AG04450 (cell line): ENCODE measurements at regions not wholly inside any gene's neighbourhood (a gene's known extent, or its start where the extent isn't known, plus 50 kb on each side); places are given as distances from the start of the nearest gene placed in this dataset.

Experiments
- CTCF ChIA-PET: fragments of 300-600, 350-600 bp; formaldehyde crosslinking; extraction: SDS; loops from one replicate; lab custom pipeline; 2022; ENCODE audit warnings: antibody characterized with exemption, inconsistent platforms; lab: Charles Lee
- POLR2A ChIA-PET: fragments of 350-600 bp; formaldehyde crosslinking; extraction: SDS; loops from one replicate; lab custom pipeline; 2021; ENCODE audit warnings: antibody characterized with exemption, inconsistent platforms; lab: Yijun Ruan, JAX
- DNase-seq: peaks from one replicate; pipeline ENCODE4 v3.0.0-alpha.2; 2011; ENCODE audit warnings: low read depth, low spot score
- H3K27ac ChIP-seq: one replicate; pipeline ENCODE4 v1.5.1; 2012; ENCODE audit warnings: low read depth, low read length, control low read depth
- H3K27me3 ChIP-seq: one replicate; pipeline ENCODE4 v1.6.0; 2012; ENCODE audit warnings: low read length; ENCODE audit not compliant: control insufficient read depth, insufficient read depth
- H3K4me3 ChIP-seq: 2 replicates; pipeline ENCODE4 v1.5.1; 2011; ENCODE audit warnings: mild to moderate bottlenecking, low read depth, low read length, control low read depth
- H3K9me3 ChIP-seq: 2 replicates; pipeline ENCODE4 v1.5.1; 2012; ENCODE audit warnings: low read length; ENCODE audit not compliant: control insufficient read depth, insufficient read depth
- TF ChIP-seq, protein P1 (sequence below): IDR thresholded peaks from 2 replicates; pipeline ENCODE4 v1.5.1; 2011; ENCODE audit warnings: low read depth, low read length, control low read depth, inconsistent platforms

DNA sequence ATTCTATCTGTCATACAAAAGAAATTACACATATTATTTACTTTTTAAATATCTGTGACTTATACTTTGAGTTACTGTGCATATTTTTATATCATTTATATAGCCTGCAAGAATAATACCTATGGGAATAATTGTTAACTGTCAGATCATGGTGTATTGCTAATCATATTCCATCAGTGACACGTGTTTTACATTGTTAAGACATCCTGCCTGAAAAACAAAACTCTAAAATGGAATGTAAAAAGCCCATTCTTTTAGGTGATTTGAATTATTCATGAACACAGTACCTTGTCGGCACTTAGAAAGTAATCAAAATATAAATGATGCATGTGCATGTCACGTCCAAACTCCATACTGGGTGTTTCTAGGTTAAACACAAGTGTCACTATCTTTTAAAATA is 533.8 kb upstream of the PCDH9 start:
- POLR2A ChIA-PET: no interaction called here
- no peak overlapping the region for H3K4me3 ChIP-seq
- H3K27me3 ChIP-seq: no peaks in the 10 kb centered on the region
- TF ChIP-seq, protein P1, sequence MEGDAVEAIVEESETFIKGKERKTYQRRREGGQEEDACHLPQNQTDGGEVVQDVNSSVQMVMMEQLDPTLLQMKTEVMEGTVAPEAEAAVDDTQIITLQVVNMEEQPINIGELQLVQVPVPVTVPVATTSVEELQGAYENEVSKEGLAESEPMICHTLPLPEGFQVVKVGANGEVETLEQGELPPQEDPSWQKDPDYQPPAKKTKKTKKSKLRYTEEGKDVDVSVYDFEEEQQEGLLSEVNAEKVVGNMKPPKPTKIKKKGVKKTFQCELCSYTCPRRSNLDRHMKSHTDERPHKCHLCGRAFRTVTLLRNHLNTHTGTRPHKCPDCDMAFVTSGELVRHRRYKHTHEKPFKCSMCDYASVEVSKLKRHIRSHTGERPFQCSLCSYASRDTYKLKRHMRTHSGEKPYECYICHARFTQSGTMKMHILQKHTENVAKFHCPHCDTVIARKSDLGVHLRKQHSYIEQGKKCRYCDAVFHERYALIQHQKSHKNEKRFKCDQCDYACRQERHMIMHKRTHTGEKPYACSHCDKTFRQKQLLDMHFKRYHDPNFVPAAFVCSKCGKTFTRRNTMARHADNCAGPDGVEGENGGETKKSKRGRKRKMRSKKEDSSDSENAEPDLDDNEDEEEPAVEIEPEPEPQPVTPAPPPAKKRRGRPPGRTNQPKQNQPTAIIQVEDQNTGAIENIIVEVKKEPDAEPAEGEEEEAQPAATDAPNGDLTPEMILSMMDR: no peak
- CTCF ChIA-PET: no interaction called here
- no peaks in the 10 kb centered on the region for H3K9me3 ChIP-seq
- DNase-seq: no peak
- no peak overlapping the region for H3K27ac ChIP-seq

DNA sequence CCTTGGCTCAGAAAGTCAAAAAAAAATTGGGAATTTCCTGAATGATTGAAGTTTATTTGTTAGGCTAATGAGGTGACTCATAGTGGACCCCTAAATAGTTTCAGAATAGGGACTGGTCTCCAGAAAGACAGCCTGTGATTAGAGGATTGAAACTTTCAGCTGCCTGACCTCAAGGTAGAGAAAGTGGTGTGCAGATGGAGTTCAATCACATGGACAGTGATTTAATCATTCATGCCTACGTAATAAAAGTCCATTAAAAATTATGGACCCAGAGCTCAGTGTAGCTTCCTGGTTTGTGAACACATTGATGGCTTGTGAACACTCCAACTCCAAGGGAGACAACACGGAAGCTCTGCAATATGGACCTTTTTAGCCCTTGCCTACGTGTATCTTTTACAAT is 533.2 kb upstream of the PCDH9 start:
- POLR2A ChIA-PET: no interaction called here
- TF ChIP-seq, protein P1: no peak
- CTCF ChIA-PET: no interaction called here
- H3K27me3 ChIP-seq: no peaks in the 10 kb centered on the region
- no peaks in the 10 kb centered on the region for H3K9me3 ChIP-seq
- DNase-seq: no peak
- no peak overlapping the region for H3K4me3 ChIP-seq
- no peak overlapping the region for H3K27ac ChIP-seq

DNA sequence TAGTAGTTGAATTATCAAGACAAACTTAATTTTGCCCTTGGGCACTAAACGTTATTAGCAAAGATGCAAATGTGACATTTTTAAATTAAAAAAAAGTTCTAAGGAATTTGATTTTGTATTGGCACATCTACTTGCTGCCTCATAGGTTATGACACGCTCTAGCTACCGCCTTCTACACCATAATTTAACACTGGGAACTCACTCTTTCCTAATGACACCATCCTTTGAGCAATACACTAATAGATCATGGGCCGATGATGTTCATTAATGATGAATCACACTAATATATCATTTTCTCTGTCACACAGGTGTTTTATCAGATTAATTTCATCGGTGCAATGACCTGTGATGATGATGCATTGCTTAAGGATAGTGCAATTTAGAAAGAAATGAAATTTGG is 528.8 kb upstream of the PCDH9 start:
- no peaks in the 10 kb centered on the region for H3K27me3 ChIP-seq
- no peak for DNase-seq
- TF ChIP-seq, protein P1: no peak
- H3K27ac ChIP-seq: no peak overlapping the region
- H3K4me3 ChIP-seq: no peak overlapping the region
- no peaks in the 10 kb centered on the region for H3K9me3 ChIP-seq
- CTCF ChIA-PET: no interaction called here
- POLR2A ChIA-PET: no interaction called here

DNA sequence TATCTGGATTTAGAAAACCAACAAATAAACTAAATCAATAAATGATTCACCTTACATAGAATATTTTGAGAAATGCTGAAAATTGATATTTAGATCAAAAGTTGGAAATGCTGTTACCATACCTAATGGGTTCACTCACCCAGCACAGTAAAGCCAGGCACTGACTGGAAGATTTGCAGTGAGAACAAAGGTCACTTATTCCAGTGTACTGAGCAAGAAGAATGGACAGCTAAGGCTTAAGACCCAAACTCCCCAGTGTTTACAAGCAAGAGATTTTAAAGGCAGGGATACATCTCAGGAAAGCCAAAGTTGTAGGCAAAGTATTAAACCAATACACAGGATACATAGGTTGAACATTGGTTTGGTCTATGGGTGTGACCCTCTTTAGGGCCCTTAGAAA is 523.9 kb upstream of the PCDH9 start:
- Histone ChIP-seq H3K27ac (no peak overlapping the region), H3K9me3 (no peaks in the 10 kb centered on the region), H3K4me3 (no peak overlapping the region), H3K27me3 (no peaks in the 10 kb centered on the region)
- ChIA-PET CTCF (no interaction called here), POLR2A (no interaction called here)
- TF ChIP-seq, protein P1: no peak
- DNase-seq: no peak

GRCh38 chr13:67752759-67753158 is 522.6 kb upstream of the PCDH9 start:
- Histone ChIP-seq H3K27ac (no peak overlapping the region), H3K9me3 (no peaks in the 10 kb centered on the region), H3K4me3 (no peak overlapping the region), H3K27me3 (no peaks in the 10 kb centered on the region)
- DNase-seq: no peak
- CTCF ChIA-PET: no interaction called here
- POLR2A ChIA-PET: no interaction called here
- TF ChIP-seq, protein P1: no peak
